IPS-20b (cell line): ENCODE measurements at regions not wholly inside any gene's neighbourhood (a gene's known extent, or its start where the extent isn't known, plus 50 kb on each side); places are given as distances from the start of the nearest gene placed in this dataset.

ENCODE experiments used
- H3K27ac ChIP-seq: one replicate; pipeline ENCODE4 v1.5.1; 2013; ENCODE audit warnings: low read length
- H3K27me3 ChIP-seq: 2 replicates; pipeline ENCODE4 v1.6.1; 2013; ENCODE audit warnings: mild to moderate bottlenecking, low read length, inconsistent platforms; ENCODE audit not compliant: insufficient read depth
- H3K36me3 ChIP-seq: 2 replicates; pipeline ENCODE4 v1.6.1; 2013; ENCODE audit warnings: low read depth, mild to moderate bottlenecking, inconsistent platforms, low read length, moderate library complexity; ENCODE audit not compliant: insufficient read depth
- H3K4me1 ChIP-seq: 2 replicates; pipeline ENCODE4 v1.6.1; 2013; ENCODE audit warnings: mild to moderate bottlenecking, control low read depth, inconsistent platforms, low read length, moderate library complexity; ENCODE audit not compliant: insufficient read depth
- H3K4me3 ChIP-seq: 2 replicates; pipeline ENCODE4 v1.5.1; 2013; ENCODE audit warnings: mild to moderate bottlenecking, low read length, inconsistent platforms
- H3K9ac ChIP-seq: 2 replicates; pipeline ENCODE4 v1.6.1; 2013; ENCODE audit warnings: low read depth, mild to moderate bottlenecking, inconsistent platforms, low read length, moderate library complexity
- H3K9me3 ChIP-seq: 2 replicates; pipeline ENCODE4 v1.6.1; 2013; ENCODE audit warnings: mild to moderate bottlenecking, low read depth, low read length, inconsistent platforms; ENCODE audit not compliant: insufficient read depth

- H3K27ac ChIP-seq, result no peak overlapping the region
- no peak overlapping the region for H3K9ac ChIP-seq
- no peaks in the 10 kb centered on the region for H3K9me3 ChIP-seq
- H3K4me1 ChIP-seq, result no peaks in the 10 kb centered on the region
- H3K36me3 ChIP-seq, result no peaks in the 10 kb centered on the region
- H3K4me3 ChIP-seq, result no peak overlapping the region
- H3K27me3 ChIP-seq, result no peaks in the 10 kb centered on the region
Measured at GRCh38 chr4:20464381-20464780, 212.7 kb downstream of the SLIT2 start.

DNA sequence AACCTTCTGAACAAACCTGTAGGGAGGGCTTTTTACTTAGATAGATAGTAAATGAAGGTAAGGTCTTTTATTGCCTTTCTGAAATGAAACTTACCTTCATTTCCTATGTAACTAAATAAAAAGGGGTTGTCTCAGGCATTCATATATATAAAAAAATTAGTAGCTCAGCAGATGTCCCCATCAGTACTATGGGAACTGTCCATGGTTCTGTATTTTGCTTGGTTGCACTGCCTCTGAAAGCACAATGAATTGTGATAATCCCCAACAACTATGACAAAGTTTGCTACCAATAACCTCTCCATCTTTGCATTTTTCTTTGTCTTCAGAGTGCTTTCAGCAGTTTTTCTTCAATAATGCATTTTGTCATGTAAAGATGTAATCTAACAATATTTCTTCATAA lies 222.4 kb downstream of the SLIT2 start:
- no peak overlapping the region for H3K9ac ChIP-seq
- H3K27me3 ChIP-seq, result no peaks in the 10 kb centered on the region
- H3K4me1 ChIP-seq, result no peaks in the 10 kb centered on the region
- no peak overlapping the region for H3K4me3 ChIP-seq
- H3K9me3 ChIP-seq, result no peaks in the 10 kb centered on the region
- H3K27ac ChIP-seq, result no peak overlapping the region
- no peaks in the 10 kb centered on the region for H3K36me3 ChIP-seq

DNA sequence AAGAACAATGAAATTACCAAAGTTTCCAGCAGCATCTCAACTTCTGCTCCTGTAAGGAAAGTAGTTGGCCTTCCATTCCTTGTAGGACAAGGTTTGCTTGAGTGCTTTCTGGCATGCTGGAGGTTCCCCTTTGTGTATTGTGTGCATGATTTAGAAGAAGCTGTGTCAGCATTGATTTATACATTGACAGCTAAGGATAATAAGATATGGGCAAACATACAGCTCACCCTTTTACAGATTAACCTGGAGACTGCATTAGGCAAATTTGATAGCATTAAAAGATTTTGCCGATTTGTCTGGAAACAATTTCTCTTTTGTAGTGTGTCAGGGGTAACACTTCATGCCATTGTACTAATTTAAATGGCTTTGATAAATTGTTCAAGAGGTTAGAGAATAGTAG lies 221.8 kb upstream of the PACRGL start:
- Histone ChIP-seq H3K27me3 (no peaks in the 10 kb centered on the region), H3K36me3 (no peaks in the 10 kb centered on the region), H3K9ac (no peak overlapping the region), H3K9me3 (no peaks in the 10 kb centered on the region), H3K4me1 (no peaks in the 10 kb centered on the region), H3K4me3 (no peak overlapping the region), H3K27ac (no peak overlapping the region)

DNA sequence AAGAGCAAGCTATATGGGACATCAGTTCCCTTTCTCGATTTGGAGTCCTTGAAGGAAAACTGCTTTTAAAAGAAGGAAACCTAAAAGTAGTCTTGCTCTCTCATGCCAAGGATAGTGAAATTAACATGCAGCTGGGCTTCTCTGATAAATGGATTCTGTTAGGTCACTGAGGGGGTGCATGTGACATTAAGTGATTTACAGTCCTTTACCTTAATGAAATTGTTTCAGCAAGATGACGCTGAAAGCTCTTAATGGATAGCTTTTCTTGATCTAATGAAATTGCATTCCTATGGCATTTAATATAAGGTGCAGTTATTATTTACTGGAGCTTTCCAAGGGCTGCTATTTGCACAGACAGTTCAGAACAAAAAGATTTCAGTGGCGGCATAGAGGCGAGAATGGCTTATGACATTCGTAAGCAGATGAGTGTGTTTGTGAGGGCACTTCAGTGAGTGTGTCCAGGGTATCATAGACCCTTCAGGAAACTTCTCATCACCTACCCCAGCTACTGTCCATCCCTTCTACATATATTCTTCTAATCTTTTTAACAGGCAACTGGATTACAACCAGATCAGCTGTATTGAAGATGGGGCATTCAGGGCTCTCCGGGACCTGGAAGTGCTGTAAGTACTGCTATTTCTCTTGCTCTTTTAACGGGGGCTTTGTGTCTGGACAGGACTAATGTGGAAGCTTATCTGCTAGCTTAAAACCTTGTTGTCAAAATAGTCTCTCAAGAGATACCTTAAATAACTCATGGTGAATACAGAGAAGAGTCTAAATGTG lies 219.9 kb upstream of the PACRGL start:
- H3K27ac ChIP-seq, result no peak overlapping the region
- no peak overlapping the region for H3K9ac ChIP-seq
- no peaks in the 10 kb centered on the region for H3K27me3 ChIP-seq
- H3K4me1 ChIP-seq, result no peaks in the 10 kb centered on the region
- no peaks in the 10 kb centered on the region for H3K9me3 ChIP-seq
- no peaks in the 10 kb centered on the region for H3K36me3 ChIP-seq
- H3K4me3 ChIP-seq, result no peak overlapping the region

DNA sequence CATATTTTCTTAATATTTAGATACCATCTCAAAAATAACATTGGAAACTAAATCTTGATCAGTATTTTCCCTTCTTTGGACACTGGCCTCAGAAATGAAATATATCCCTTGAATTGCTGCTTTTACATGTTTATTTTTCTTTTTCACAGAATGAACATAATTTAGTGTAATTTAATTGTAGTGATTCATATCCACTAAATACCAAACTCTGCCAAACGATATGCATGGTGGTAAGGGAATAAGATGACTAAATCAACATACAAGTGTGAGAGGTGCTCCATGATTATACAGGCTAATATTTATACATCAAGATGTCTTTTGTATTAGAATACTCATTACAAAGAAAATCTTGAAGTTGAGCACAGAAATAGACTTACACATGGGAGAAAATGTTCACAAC lies 216.8 kb upstream of the PACRGL start:
- Histone ChIP-seq H3K4me1 (no peaks in the 10 kb centered on the region), H3K36me3 (no peaks in the 10 kb centered on the region), H3K27ac (no peak overlapping the region), H3K27me3 (no peaks in the 10 kb centered on the region), H3K9me3 (no peaks in the 10 kb centered on the region), H3K9ac (no peak overlapping the region), H3K4me3 (no peak overlapping the region)

DNA sequence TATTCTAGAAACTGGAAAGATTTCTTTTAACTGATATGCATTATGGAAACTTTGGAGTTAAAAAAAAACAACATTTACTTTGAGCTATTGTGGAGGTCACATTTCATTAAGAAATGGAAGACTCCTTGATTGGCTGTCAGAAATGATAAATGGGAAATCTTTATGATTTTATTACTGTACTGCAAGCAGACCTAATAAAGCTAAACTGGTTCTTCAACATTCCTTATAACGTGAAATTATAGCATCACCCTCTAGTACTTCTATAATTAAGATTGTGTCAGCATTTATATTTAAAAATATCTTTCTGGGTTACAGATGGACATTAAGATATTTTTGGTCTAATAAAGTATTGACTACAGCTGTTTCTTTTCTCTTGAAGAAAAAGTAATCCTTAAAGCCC lies 213.8 kb upstream of the PACRGL start:
- Histone ChIP-seq H3K27ac (no peak overlapping the region), H3K4me1 (no peaks in the 10 kb centered on the region), H3K9me3 (no peaks in the 10 kb centered on the region)

GRCh38 chr4:20487446-20487845 lies 212.8 kb upstream of the PACRGL start:
- H3K4me3 ChIP-seq, result no peak overlapping the region
- H3K27me3 ChIP-seq, result no peaks in the 10 kb centered on the region
- no peak overlapping the region for H3K27ac ChIP-seq
- no peaks in the 10 kb centered on the region for H3K4me1 ChIP-seq
- H3K36me3 ChIP-seq, result no peaks in the 10 kb centered on the region
- H3K9ac ChIP-seq, result no peak overlapping the region
- H3K9me3 ChIP-seq, result no peaks in the 10 kb centered on the region

More for the DNA sequence above, 213.8 kb upstream of the PACRGL start:
- no peaks in the 10 kb centered on the region for H3K27me3 ChIP-seq
- no peak overlapping the region for H3K4me3 ChIP-seq
- no peak overlapping the region for H3K9ac ChIP-seq
- H3K36me3 ChIP-seq, result no peaks in the 10 kb centered on the region

DNA sequence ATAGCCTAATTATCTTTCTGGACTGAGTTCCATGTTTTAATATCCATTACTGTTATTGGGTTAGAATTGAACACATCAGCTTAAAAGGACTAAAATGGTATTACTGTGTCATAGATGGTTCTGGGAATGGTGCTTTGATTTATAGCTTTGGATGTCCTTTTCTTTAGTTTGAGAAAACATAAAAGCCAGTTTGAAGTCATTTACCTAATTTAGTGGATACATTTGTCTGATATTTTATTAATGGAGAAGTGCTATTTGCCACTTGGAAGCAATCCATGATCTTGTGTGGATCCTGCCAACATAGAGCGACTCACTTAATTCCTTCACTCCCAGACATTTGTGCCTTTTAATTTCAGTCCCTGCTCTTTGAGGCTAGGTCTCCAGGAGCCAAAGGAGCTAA lies 212.4 kb upstream of the PACRGL start:
- Histone ChIP-seq H3K4me1 (no peaks in the 10 kb centered on the region), H3K27me3 (no peaks in the 10 kb centered on the region), H3K36me3 (no peaks in the 10 kb centered on the region), H3K9ac (no peak overlapping the region), H3K27ac (no peak overlapping the region), H3K4me3 (no peak overlapping the region), H3K9me3 (no peaks in the 10 kb centered on the region)

DNA sequence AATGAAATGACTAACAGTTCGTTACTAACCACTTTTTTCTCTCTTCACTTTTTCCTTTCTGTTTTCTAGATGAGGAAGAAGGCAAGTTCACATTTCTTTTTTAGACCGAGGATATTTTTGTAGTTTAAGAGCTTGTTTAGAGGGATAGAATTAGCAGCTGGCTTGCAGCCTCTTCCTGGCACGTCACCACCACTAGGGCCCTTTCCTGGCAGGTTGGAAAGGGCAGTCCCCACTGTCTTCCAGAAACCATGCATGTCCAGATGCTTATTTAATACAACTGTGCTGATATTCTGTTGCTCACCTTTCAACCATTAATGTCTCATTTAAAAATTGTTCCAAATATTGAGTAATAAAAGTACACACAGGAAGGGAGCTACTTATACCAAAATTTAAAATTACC lies 209.5 kb upstream of the PACRGL start:
- H3K4me1 ChIP-seq, result no peaks in the 10 kb centered on the region
- H3K36me3 ChIP-seq, result no peaks in the 10 kb centered on the region
- H3K4me3 ChIP-seq, result no peak overlapping the region
- no peak overlapping the region for H3K27ac ChIP-seq
- no peaks in the 10 kb centered on the region for H3K9me3 ChIP-seq
- H3K9ac ChIP-seq, result no peak overlapping the region
- no peaks in the 10 kb centered on the region for H3K27me3 ChIP-seq

- H3K9me3 ChIP-seq, result no peaks in the 10 kb centered on the region
- H3K27ac ChIP-seq, result no peak overlapping the region
Measured at GRCh38 chr4:20493761-20494353, 206.4 kb upstream of the PACRGL start.

DNA sequence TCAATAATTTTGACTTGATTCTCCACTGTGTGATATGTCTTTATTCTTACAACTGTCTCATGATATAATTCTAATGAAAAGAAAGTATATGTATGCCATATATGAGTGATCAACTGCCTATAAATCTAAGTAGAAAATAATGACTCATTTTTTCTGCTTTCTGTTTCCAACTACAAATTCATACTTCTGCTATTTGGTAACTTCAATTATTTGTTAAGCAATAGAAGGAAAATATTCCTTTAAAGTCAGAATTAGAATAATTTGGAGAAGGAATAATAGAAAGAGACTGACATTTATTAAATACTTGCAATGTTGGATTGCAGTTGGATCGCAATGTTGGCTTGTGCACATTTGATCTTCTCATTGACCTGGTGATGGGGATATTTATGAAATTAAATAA lies 204.2 kb upstream of the PACRGL start:
- Histone ChIP-seq H3K9ac (no peak overlapping the region), H3K9me3 (no peaks in the 10 kb centered on the region), H3K27ac (no peak overlapping the region), H3K4me3 (no peak overlapping the region), H3K4me1 (no peaks in the 10 kb centered on the region), H3K36me3 (no peaks in the 10 kb centered on the region), H3K27me3 (no peaks in the 10 kb centered on the region)

More at GRCh38 chr4:20493761-20494353, 206.4 kb upstream of the PACRGL start:
- H3K9ac ChIP-seq, result no peak overlapping the region
- no peaks in the 10 kb centered on the region for H3K27me3 ChIP-seq
- no peaks in the 10 kb centered on the region for H3K36me3 ChIP-seq
- H3K4me1 ChIP-seq, result no peaks in the 10 kb centered on the region
- H3K4me3 ChIP-seq, result no peak overlapping the region

DNA sequence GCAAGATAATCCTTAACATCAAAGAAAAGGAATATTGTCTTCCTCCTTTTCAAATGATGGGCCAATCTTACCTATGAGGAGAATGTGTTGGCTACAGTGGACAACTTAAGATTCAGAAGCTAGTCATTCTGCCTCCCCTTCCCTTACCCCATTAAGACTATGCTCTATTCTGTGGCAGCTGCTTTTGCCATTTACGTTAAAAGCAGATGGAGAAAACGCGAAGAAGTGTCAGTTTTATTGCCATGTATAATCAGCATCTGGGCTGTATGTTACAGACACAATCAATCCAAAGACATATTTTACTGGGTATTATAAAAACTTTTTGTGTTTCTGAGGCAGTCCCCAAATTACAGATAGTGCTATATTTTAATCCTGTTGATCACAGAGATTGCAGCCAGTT lies 196.1 kb upstream of the PACRGL start:
- Histone ChIP-seq H3K27me3 (no peaks in the 10 kb centered on the region), H3K27ac (no peak overlapping the region), H3K9ac (no peak overlapping the region), H3K4me3 (no peak overlapping the region), H3K4me1 (no peaks in the 10 kb centered on the region), H3K36me3 (no peaks in the 10 kb centered on the region), H3K9me3 (no peaks in the 10 kb centered on the region)
